Liver (tissue), 8 donors: ENCODE measurements at regions not wholly inside any gene's neighbourhood (a gene's known extent, or its start where the extent isn't known, plus 50 kb on each side); places are given as distances from the start of the nearest gene placed in this dataset.

ENCODE experiments used
- DNase-seq: peaks from one replicate; pipeline ENCODE4 v3.0.0-alpha.2; 2017; ENCODE audit warnings: low spot score
- H3K27ac ChIP-seq, 2 donors: one replicate each; pipeline ENCODE4 v1.7.0; 2013; ENCODE audit warnings: inconsistent platforms in 2 of 2, low read length in 2 of 2, control low read depth in 1 of 2, low read depth in 1 of 2, mild to moderate bottlenecking in 1 of 2
- H3K27me3 ChIP-seq, 4 donors: one replicate each; pipeline versions ENCODE4 v1.6.1 to v1.7.0; 2013; ENCODE audit warnings: low read length in 3 of 4, inconsistent platforms in 1 of 4, mild to moderate bottlenecking in 1 of 4, moderate library complexity in 1 of 4; ENCODE audit not compliant: control insufficient read depth in 4 of 4, insufficient read depth in 4 of 4
- H3K36me3 ChIP-seq, 4 donors: one replicate each; pipeline versions ENCODE4 v1.6.1 to v1.7.0; 2013; ENCODE audit warnings: low read length in 3 of 4, mild to moderate bottlenecking in 3 of 4, low read depth in 1 of 4, moderate library complexity in 1 of 4; ENCODE audit not compliant: control insufficient read depth in 4 of 4, insufficient read depth in 3 of 4
- H3K4me1 ChIP-seq, 4 donors: one replicate each; pipeline versions ENCODE4 v1.6.1 to v1.7.0; 2013; ENCODE audit warnings: low read length in 3 of 4, mild to moderate bottlenecking in 3 of 4, moderate library complexity in 1 of 4; ENCODE audit not compliant: control insufficient read depth in 4 of 4, insufficient read depth in 4 of 4
- H3K4me3 ChIP-seq, 3 donors: one replicate each; pipeline versions ENCODE4 v1.6.1 to v1.7.0; 2013; ENCODE audit warnings: low read length in 3 of 3, control low read depth in 1 of 3, low read depth in 1 of 3, mild to moderate bottlenecking in 1 of 3
- H3K9ac ChIP-seq, 2 donors: one replicate each; pipeline ENCODE4 v1.7.0; 2013; ENCODE audit warnings: low read length in 2 of 2, mild to moderate bottlenecking in 2 of 2, moderate library complexity in 2 of 2, control low read depth in 1 of 2, low read depth in 1 of 2
- H3K9me3 ChIP-seq, 4 donors: one replicate each; pipeline versions ENCODE4 v1.6.1 to v1.7.0; 2013; ENCODE audit warnings: low read length in 3 of 4; ENCODE audit not compliant: control insufficient read depth in 4 of 4
- FOXA1 ChIP-seq: IDR thresholded peaks from 2 replicates; pipeline ENCODE4 v1.6.1; 2016; ENCODE audit warnings: antibody characterized with exemption
- FOXA2 ChIP-seq: IDR thresholded peaks from 2 replicates; pipeline ENCODE4 v1.6.1; 2016; ENCODE audit warnings: antibody characterized with exemption
- HNF4A ChIP-seq, 2 donors: conservative IDR thresholded peaks; 2 replicates each; pipeline ENCODE4 v1.6.1; 2016; ENCODE audit warnings: antibody characterized with exemption in 2 of 2, mild to moderate bottlenecking in 2 of 2
- JUND ChIP-seq, 2 donors: IDR thresholded peaks; 2 replicates each; pipeline ENCODE4 v1.6.1; 2016; ENCODE audit warnings: antibody characterized with exemption in 2 of 2
- MAX ChIP-seq: IDR thresholded peaks from 2 replicates; pipeline ENCODE4 v1.6.1; 2016; ENCODE audit warnings: antibody characterized with exemption
- NR2F2 ChIP-seq: IDR thresholded peaks from 2 replicates; pipeline ENCODE4 v1.6.1; 2016; ENCODE audit warnings: antibody characterized with exemption
- RAD21 ChIP-seq, 2 donors: IDR thresholded peaks; 2 replicates each; pipeline ENCODE4 v1.6.1; 2016; ENCODE audit warnings: antibody characterized with exemption in 2 of 2, mild to moderate bottlenecking in 2 of 2
- RXRA ChIP-seq, 2 donors: IDR thresholded peaks; 2 replicates each; pipeline ENCODE4 v1.6.1; 2017 to 2018; ENCODE audit warnings: antibody characterized with exemption in 2 of 2, mild to moderate bottlenecking in 1 of 2
- SP1 ChIP-seq: IDR thresholded peaks from 2 replicates; pipeline ENCODE4 v1.6.1; 2018; ENCODE audit warnings: antibody characterized with exemption, mild to moderate bottlenecking
- TAF1 ChIP-seq: conservative IDR thresholded peaks from 2 replicates; pipeline ENCODE4 v1.6.1; 2016; ENCODE audit warnings: antibody characterized with exemption, mild to moderate bottlenecking
- YY1 ChIP-seq: IDR thresholded peaks from 2 replicates; pipeline ENCODE4 v1.6.1; 2016; ENCODE audit warnings: antibody characterized with exemption, mild to moderate bottlenecking
- ZBTB33 ChIP-seq: IDR thresholded peaks from 2 replicates; pipeline ENCODE4 v1.6.1; 2016; ENCODE audit warnings: antibody characterized with exemption
- WGBS: extraction: QIAGEN DNeasy Blood & Tissue Kit; methylation state at CpG from one replicate; pipeline ENCODE4 v1.1.7; 2013; 5-methylcytosine and 5-hydroxymethylcytosine counted together
- TF ChIP-seq, protein P1 (sequence below): IDR thresholded peaks from 2 replicates; pipeline ENCODE4 v1.6.1; 2016; ENCODE audit warnings: antibody characterized with exemption
- TF ChIP-seq, protein P2 (sequence below): IDR thresholded peaks from 2 replicates; pipeline ENCODE4 v1.6.1; 2016; ENCODE audit warnings: antibody characterized with exemption, mild to moderate bottlenecking
- TF ChIP-seq, protein P3 (sequence below): fragments of 150-350 bp; IDR thresholded peaks from 2 replicates; pipeline ENCODE4 v1.5.1; 2017; ENCODE audit warnings: improper control_type of control experiment, low read depth, low read length; ENCODE audit not compliant: missing input control
- donor health status: healthy.
- donor health status: healthy.
- donor health status: healthy.
- donor health status: healthy.
- donor health status: healthy.

GRCh38 chr5:131079232-131079631 is 85.8 kb downstream of the HINT1 start:
- WGBS: 58% methylated on average over 2 of the region's 2 CpGs
- Histone ChIP-seq H3K27ac (no peak overlapping the region), H3K4me1 (no peaks in the 10 kb centered on the region), H3K4me3 (no peak overlapping the region), H3K9me3 (no peaks in the 10 kb centered on the region), H3K27me3 (no peaks in the 10 kb centered on the region), H3K9ac (no peak overlapping the region), H3K36me3 (no peaks in the 10 kb centered on the region)
- DNase-seq: no peak
- TF ChIP-seq ZBTB33 (no peak), NR2F2 (no peak), FOXA1 (no peak)

DNA sequence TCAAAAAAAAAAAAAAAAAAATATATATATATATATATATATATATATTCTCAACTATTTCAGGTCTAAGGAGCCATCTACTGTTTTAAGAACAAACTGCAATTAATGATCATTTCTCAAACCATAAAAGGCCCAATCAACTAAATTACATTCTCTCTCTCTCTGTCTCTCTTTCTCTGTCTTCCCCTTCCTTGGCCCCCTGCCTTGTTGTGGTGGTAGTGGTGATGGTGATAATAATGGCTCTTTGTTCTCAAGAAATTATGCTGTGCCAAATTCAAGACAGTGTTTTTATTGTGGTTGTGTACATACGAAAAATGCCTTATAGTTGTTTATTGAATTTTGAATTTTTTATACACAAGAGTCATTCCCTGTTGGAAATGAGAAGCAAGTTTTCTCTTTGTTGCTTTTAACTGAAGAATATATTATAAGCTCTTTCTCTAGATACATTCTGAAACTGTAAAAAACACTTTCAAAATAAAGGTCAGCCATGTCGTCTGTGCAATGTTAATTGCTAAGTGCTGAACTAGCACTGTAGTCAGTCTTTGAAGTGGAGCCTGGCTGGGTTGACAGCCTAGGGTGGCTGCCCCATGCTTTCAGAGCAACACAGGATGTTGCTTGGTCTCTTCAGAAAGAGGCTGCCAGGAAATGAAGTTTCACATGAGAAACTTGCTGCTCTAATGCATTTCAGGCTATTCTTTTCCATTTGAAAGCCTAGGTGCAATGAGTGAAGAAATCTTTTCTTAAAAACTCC is 96.0 kb downstream of the HINT1 start:
- 62% methylated on average over 2 of the region's 2 CpGs for WGBS
- DNase-seq: no peak
- Histone ChIP-seq H3K27me3 (no peaks in the 10 kb centered on the region), H3K4me1 (no peaks in the 10 kb centered on the region), H3K36me3 (no peaks in the 10 kb centered on the region), H3K27ac (no peak overlapping the region), H3K9ac (no peak overlapping the region), H3K4me3 (no peak overlapping the region), H3K9me3 (peaks cover 0 to 4% (median 2%) of the 10 kb centered on the region in 4 donors)
- TF ChIP-seq MAX (no peak), TAF1 (no peak), JUND (IDR thresholded peaks at IDR 0.05) (no peak), FOXA1 (no peak), YY1 (no peak), SP1 (no peak), RAD21 (IDR thresholded peaks at IDR 0.05) (no peak), FOXA2 (no peak), NR2F2 (no peak), HNF4A (conservative IDR thresholded peaks at IDR 0.05) (no peak), ZBTB33 (no peak)
- TF ChIP-seq, protein P1, sequence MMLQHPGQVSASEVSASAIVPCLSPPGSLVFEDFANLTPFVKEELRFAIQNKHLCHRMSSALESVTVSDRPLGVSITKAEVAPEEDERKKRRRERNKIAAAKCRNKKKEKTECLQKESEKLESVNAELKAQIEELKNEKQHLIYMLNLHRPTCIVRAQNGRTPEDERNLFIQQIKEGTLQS: no peak

DNA sequence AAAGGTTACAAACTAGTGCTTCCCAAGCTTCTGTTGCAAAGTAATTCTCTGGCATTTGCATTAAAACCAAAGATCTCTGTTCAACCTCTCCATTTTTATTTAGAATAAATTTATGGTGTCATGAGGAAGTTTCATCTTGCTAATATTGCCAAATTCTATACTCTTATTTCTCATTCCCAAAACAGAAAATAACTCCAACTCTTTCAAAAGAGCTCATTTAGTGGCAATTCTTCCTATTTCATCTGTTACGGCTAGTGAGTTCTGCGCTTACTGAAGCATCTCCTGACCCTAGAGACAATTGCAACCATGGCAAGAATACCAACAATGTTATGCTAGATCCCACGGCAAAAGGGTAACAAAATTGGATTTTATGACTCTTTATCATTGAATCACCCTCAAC is 97.0 kb downstream of the HINT1 start:
- H3K27ac ChIP-seq: no peak overlapping the region
- H3K9me3 ChIP-seq: peaks cover 0 to 4% (median 2%) of the 10 kb centered on the region in 4 donors
- WGBS: 83% methylated on average over 3 of the region's 3 CpGs
- no peaks in the 10 kb centered on the region for H3K36me3 ChIP-seq
- no peaks in the 10 kb centered on the region for H3K27me3 ChIP-seq
- no peak overlapping the region for H3K4me3 ChIP-seq
- no peak for DNase-seq
- H3K9ac ChIP-seq: no peak overlapping the region
- H3K4me1 ChIP-seq: no peaks in the 10 kb centered on the region
- TF ChIP-seq HNF4A (conservative IDR thresholded peaks at IDR 0.05): no peak
- no peak for TF ChIP-seq YY1
- TF ChIP-seq, protein P1: no peak
- TF ChIP-seq NR2F2: no peak
- no peak for TF ChIP-seq SP1
- TF ChIP-seq RAD21 (IDR thresholded peaks at IDR 0.05): no peak
- TF ChIP-seq JUND (IDR thresholded peaks at IDR 0.05): no peak
- TF ChIP-seq MAX: no peak
- TF ChIP-seq, protein P2, sequence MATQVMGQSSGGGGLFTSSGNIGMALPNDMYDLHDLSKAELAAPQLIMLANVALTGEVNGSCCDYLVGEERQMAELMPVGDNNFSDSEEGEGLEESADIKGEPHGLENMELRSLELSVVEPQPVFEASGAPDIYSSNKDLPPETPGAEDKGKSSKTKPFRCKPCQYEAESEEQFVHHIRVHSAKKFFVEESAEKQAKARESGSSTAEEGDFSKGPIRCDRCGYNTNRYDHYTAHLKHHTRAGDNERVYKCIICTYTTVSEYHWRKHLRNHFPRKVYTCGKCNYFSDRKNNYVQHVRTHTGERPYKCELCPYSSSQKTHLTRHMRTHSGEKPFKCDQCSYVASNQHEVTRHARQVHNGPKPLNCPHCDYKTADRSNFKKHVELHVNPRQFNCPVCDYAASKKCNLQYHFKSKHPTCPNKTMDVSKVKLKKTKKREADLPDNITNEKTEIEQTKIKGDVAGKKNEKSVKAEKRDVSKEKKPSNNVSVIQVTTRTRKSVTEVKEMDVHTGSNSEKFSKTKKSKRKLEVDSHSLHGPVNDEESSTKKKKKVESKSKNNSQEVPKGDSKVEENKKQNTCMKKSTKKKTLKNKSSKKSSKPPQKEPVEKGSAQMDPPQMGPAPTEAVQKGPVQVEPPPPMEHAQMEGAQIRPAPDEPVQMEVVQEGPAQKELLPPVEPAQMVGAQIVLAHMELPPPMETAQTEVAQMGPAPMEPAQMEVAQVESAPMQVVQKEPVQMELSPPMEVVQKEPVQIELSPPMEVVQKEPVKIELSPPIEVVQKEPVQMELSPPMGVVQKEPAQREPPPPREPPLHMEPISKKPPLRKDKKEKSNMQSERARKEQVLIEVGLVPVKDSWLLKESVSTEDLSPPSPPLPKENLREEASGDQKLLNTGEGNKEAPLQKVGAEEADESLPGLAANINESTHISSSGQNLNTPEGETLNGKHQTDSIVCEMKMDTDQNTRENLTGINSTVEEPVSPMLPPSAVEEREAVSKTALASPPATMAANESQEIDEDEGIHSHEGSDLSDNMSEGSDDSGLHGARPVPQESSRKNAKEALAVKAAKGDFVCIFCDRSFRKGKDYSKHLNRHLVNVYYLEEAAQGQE: no peak
- TF ChIP-seq FOXA1: no peak
- TF ChIP-seq, protein P3, sequence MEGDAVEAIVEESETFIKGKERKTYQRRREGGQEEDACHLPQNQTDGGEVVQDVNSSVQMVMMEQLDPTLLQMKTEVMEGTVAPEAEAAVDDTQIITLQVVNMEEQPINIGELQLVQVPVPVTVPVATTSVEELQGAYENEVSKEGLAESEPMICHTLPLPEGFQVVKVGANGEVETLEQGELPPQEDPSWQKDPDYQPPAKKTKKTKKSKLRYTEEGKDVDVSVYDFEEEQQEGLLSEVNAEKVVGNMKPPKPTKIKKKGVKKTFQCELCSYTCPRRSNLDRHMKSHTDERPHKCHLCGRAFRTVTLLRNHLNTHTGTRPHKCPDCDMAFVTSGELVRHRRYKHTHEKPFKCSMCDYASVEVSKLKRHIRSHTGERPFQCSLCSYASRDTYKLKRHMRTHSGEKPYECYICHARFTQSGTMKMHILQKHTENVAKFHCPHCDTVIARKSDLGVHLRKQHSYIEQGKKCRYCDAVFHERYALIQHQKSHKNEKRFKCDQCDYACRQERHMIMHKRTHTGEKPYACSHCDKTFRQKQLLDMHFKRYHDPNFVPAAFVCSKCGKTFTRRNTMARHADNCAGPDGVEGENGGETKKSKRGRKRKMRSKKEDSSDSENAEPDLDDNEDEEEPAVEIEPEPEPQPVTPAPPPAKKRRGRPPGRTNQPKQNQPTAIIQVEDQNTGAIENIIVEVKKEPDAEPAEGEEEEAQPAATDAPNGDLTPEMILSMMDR: no peak
- no peak for TF ChIP-seq FOXA2
- TF ChIP-seq RXRA (IDR thresholded peaks at IDR 0.05): no peak
- no peak for TF ChIP-seq TAF1
